ENCODE measurements at regions not wholly inside any gene's neighbourhood (a gene's known extent, or its start where the extent isn't known, plus 50 kb on each side); places are given as distances from the start of the nearest gene placed in this dataset.

DNA sequence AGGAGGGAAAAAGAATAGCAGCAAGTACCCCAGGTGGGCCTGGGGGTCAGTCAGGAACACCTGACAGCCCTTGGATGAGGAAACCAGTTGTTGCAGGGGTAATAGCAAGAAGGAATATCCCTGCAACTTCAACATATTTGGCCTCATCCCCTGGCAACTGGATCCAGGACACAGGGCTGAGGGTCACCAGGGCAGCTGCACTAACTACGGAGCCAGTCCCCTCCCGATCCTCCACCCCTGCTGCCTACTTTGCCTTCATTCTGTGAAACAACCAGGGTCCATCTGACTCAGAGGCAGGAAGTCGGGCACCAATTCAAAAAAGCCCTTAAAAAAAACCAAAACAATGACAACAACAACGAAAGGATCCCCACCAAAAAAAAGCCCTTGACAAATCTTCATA lies 52.9 kb downstream of the FRMPD3 start:
- Histone ChIP-seq H3K27me3 (peaks cover 14% of the 10 kb centered on the region), H3K4me1 (no peaks in the 10 kb centered on the region), H3K9me3 (no peaks in the 10 kb centered on the region), H3K36me3 (no peaks in the 10 kb centered on the region), H3K4me3 (ENCODE audit: low read depth, low read length) (no peak overlapping the region)
- TF ChIP-seq, protein P1, sequence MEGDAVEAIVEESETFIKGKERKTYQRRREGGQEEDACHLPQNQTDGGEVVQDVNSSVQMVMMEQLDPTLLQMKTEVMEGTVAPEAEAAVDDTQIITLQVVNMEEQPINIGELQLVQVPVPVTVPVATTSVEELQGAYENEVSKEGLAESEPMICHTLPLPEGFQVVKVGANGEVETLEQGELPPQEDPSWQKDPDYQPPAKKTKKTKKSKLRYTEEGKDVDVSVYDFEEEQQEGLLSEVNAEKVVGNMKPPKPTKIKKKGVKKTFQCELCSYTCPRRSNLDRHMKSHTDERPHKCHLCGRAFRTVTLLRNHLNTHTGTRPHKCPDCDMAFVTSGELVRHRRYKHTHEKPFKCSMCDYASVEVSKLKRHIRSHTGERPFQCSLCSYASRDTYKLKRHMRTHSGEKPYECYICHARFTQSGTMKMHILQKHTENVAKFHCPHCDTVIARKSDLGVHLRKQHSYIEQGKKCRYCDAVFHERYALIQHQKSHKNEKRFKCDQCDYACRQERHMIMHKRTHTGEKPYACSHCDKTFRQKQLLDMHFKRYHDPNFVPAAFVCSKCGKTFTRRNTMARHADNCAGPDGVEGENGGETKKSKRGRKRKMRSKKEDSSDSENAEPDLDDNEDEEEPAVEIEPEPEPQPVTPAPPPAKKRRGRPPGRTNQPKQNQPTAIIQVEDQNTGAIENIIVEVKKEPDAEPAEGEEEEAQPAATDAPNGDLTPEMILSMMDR (IDR thresholded peaks at IDR 0.05; ENCODE audit: low read depth, low read length) = no peak
- DNase-seq = no peak

DNA sequence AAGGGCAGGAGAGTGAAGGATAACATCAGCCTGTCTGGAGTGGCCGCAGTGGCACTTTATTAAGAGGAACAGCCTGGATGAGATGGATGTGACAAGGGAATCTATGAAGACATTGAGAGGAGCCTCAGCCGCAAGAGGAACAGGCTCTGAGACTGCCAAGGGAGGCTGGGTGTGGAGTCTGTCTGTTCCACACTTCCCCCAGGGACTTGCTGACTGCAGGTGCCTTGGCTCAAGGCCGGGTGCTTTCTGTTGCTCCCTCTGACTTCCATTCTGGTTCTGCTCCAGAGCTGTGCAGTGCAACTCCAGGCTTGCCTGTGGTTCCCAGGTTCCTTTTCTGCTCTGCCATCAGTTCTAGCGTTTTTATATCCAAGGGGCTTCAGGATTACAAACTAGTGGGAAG lies 54.6 kb downstream of the FRMPD3 start:
- Histone ChIP-seq H3K9me3 (no peaks in the 10 kb centered on the region), H3K27me3 (peaks cover 19% of the 10 kb centered on the region), H3K4me1 (no peaks in the 10 kb centered on the region), H3K4me3 (ENCODE audit: low read depth, low read length) (no peak overlapping the region), H3K36me3 (no peaks in the 10 kb centered on the region)
- TF ChIP-seq, protein P1 (IDR thresholded peaks at IDR 0.05; ENCODE audit: low read depth, low read length) = no peak
- no peak for DNase-seq

- H3K9me3 ChIP-seq = no peaks in the 10 kb centered on the region
- TF ChIP-seq, protein P1 (IDR thresholded peaks at IDR 0.05; ENCODE audit: low read depth, low read length) = no peak
- no peaks in the 10 kb centered on the region for H3K4me1 ChIP-seq
- H3K4me3 ChIP-seq (ENCODE audit: low read depth, low read length) = no peak overlapping the region
- no peak for DNase-seq
- H3K36me3 ChIP-seq = no peaks in the 10 kb centered on the region
- H3K27me3 ChIP-seq = peaks cover 19% of the 10 kb centered on the region
These were observed 55.8 kb downstream of the FRMPD3 start for GRCh38 chrX:107505223-107505622.

DNA sequence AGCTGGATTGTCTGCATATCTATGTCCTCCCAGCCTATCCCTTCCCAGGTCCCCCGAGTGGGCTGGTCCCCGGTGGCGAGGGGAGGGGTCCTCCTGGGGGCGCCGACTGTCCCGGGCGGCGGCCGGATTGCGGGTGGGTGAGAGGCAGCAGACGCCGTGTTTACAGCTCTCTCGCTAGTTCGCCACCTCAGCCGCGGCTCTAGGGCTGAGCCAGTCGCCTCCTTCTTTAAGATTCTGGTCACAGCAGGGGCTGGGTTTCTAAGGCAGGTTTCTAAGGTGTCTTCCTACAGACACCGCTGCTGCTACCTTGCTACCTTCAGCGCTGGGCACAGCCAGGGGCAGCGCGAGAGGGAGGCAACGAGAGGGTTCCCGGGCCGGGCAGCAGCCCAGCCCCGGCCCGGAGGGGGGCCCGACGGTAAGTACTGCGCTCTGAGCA lies 57.2 kb downstream of the FRMPD3 start:
- no peak for DNase-seq
- Histone ChIP-seq H3K4me3 (ENCODE audit: low read depth, low read length) (no peak overlapping the region), H3K36me3 (no peaks in the 10 kb centered on the region), H3K4me1 (no peaks in the 10 kb centered on the region), H3K27me3 (peaks cover 19% of the 10 kb centered on the region), H3K9me3 (no peaks in the 10 kb centered on the region)
- TF ChIP-seq, protein P1 (IDR thresholded peaks at IDR 0.05; ENCODE audit: low read depth, low read length) = no peak

DNA sequence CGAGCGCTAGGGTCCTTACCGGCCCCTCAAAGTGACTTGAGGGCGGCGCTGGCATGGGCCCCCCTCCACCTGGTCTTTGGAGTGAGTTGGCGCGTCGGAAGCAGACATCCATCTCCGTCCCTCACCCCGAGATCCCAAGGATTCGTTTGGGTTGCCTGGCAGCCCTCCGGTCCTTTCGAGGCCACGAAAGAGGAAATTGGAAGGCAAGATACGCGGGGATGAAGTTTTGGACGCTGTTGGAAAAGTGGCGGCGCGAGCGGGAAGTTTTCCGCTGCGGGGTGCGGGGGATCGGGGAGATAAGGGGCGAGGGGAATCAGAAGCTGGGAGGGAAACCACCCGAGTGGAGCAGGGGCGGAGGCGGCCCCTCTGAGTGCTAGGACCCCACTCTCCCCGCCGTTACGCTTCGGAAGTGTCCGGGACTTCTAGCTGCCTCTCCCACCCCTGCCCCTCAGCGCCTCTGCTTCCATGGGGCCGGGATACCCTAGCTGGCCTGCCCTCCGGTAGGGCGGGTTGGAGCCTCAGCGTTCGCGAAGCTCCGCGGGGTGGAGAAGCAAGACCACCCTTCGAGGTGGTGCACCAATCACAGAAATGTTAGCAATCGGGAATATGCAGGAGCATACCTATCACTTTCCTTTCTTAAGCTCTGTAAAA lies 57.8 kb downstream of the FRMPD3 start:
- no peak overlapping the region for H3K4me3 ChIP-seq (ENCODE audit: low read depth, low read length)
- no peaks in the 10 kb centered on the region for H3K4me1 ChIP-seq
- no peak for DNase-seq
- no peaks in the 10 kb centered on the region for H3K36me3 ChIP-seq
- TF ChIP-seq, protein P1 (IDR thresholded peaks at IDR 0.05; ENCODE audit: low read depth, low read length) = no peak
- no peaks in the 10 kb centered on the region for H3K9me3 ChIP-seq
- H3K27me3 ChIP-seq = peaks cover 19% of the 10 kb centered on the region

- H3K4me3 ChIP-seq (ENCODE audit: low read depth, low read length) = no peak overlapping the region
- peaks cover 19% of the 10 kb centered on the region for H3K27me3 ChIP-seq
- TF ChIP-seq, protein P1 (IDR thresholded peaks at IDR 0.05; ENCODE audit: low read depth, low read length) = no peak
- H3K4me1 ChIP-seq = no peaks in the 10 kb centered on the region
- no peak for DNase-seq
- no peaks in the 10 kb centered on the region for H3K36me3 ChIP-seq
- no peaks in the 10 kb centered on the region for H3K9me3 ChIP-seq
These were observed 58.3 kb downstream of the FRMPD3 start for GRCh38 chrX:107507744-107508117.
